GM23338 (cell line): ENCODE measurements at regions not wholly inside any gene's neighbourhood (a gene's known extent, or its start where the extent isn't known, plus 50 kb on each side); places are given as distances from the start of the nearest gene placed in this dataset.

ENCODE experiments used
- CREB1 ChIP-seq: fragments of 250-450 bp; sonication (Bioruptor Pico); IDR thresholded peaks from 2 replicates; pipeline ENCODE4 v1.5.0; 2020; ENCODE audit warnings: low read depth, mild to moderate bottlenecking, moderate library complexity
- EZH2 ChIP-seq: fragments of 200-600 bp; sonication (generic); IDR thresholded peaks from one replicate; pipeline ENCODE4 v1.8.0; 2017; ENCODE audit warnings: antibody characterized with exemption, mild to moderate bottlenecking, low read depth; ENCODE audit not compliant: unreplicated experiment
- EZH2phosphoT487 ChIP-seq: fragments of 200-600 bp; sonication (generic); IDR thresholded peaks from one replicate; pipeline ENCODE4 v1.8.1; 2018; ENCODE audit warnings: antibody characterized with exemption; ENCODE audit not compliant: unreplicated experiment
- JUNB ChIP-seq: IDR thresholded peaks from one replicate; pipeline ENCODE4 v1.6.1; 2016; ENCODE audit warnings: antibody characterized with exemption; ENCODE audit not compliant: unreplicated experiment
- POLR2AphosphoS5 ChIP-seq: IDR thresholded peaks from 2 replicates; pipeline ENCODE4 v1.6.1; 2016; ENCODE audit warnings: antibody characterized with exemption, low read depth
- STAT1 ChIP-seq: IDR thresholded peaks from one replicate; pipeline ENCODE4 v1.6.1; 2016; ENCODE audit warnings: antibody characterized with exemption; ENCODE audit not compliant: unreplicated experiment
- TF ChIP-seq, protein P1 (sequence below), 2 experiments: fragments of 200-600 bp in 1 of 2; sonication (generic) in 1 of 2; conservative IDR thresholded peaks; 2 replicates each; pipeline versions ENCODE4 v1.5.1 to v1.6.1; 2016 to 2017; ENCODE audit warnings: antibody characterized with exemption in 2 of 2, low read depth in 2 of 2, mild to moderate bottlenecking in 2 of 2, moderate library complexity in 1 of 2
- TF ChIP-seq, protein P2 (sequence below): IDR thresholded peaks from 2 replicates; pipeline ENCODE4 v1.6.1; 2016; ENCODE audit warnings: antibody characterized with exemption
- TF ChIP-seq, protein P3 (sequence below): IDR thresholded peaks from one replicate; pipeline ENCODE4 v1.6.1; 2018; ENCODE audit warnings: antibody characterized with exemption; ENCODE audit not compliant: unreplicated experiment
- TF ChIP-seq, protein P4 (sequence below): fragments of 250-450 bp; sonication (Bioruptor Pico); IDR thresholded peaks from 2 replicates; pipeline ENCODE4 v1.5.0; 2020; ENCODE audit warnings: mild to moderate bottlenecking, moderate library complexity

DNA sequence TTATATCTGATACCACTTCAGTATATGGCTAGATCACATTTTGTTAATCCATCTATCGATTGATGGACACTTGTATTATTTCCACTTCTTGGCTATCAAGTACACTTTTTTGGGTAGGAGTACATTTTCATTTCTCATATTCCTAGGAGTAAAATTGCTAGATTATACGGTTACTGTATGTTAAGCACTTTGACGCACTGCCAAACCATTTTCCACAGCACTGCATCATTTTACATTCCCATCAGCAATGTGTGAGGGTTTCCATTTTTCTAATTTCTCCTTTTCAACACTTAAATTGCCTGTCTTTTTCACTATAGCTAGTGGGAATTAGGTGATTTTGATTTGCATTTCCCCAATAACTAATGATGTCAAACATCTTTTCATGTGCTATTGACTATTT, 179.3 kb upstream of the B3GAT1 start:
- no peak for TF ChIP-seq POLR2AphosphoS5
- TF ChIP-seq, protein P1, sequence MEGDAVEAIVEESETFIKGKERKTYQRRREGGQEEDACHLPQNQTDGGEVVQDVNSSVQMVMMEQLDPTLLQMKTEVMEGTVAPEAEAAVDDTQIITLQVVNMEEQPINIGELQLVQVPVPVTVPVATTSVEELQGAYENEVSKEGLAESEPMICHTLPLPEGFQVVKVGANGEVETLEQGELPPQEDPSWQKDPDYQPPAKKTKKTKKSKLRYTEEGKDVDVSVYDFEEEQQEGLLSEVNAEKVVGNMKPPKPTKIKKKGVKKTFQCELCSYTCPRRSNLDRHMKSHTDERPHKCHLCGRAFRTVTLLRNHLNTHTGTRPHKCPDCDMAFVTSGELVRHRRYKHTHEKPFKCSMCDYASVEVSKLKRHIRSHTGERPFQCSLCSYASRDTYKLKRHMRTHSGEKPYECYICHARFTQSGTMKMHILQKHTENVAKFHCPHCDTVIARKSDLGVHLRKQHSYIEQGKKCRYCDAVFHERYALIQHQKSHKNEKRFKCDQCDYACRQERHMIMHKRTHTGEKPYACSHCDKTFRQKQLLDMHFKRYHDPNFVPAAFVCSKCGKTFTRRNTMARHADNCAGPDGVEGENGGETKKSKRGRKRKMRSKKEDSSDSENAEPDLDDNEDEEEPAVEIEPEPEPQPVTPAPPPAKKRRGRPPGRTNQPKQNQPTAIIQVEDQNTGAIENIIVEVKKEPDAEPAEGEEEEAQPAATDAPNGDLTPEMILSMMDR (conservative IDR thresholded peaks at IDR 0.05; ENCODE audit: low read depth in 2 of 2) = no peak
- no peak for TF ChIP-seq EZH2
- no peak for TF ChIP-seq JUNB
- no peak for TF ChIP-seq CREB1 (CRISPR knock-in tag)
- TF ChIP-seq EZH2phosphoT487 = no peak
- no peak for TF ChIP-seq STAT1
- TF ChIP-seq, protein P2, sequence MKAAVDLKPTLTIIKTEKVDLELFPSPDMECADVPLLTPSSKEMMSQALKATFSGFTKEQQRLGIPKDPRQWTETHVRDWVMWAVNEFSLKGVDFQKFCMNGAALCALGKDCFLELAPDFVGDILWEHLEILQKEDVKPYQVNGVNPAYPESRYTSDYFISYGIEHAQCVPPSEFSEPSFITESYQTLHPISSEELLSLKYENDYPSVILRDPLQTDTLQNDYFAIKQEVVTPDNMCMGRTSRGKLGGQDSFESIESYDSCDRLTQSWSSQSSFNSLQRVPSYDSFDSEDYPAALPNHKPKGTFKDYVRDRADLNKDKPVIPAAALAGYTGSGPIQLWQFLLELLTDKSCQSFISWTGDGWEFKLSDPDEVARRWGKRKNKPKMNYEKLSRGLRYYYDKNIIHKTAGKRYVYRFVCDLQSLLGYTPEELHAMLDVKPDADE = no peak
- TF ChIP-seq, protein P3, sequence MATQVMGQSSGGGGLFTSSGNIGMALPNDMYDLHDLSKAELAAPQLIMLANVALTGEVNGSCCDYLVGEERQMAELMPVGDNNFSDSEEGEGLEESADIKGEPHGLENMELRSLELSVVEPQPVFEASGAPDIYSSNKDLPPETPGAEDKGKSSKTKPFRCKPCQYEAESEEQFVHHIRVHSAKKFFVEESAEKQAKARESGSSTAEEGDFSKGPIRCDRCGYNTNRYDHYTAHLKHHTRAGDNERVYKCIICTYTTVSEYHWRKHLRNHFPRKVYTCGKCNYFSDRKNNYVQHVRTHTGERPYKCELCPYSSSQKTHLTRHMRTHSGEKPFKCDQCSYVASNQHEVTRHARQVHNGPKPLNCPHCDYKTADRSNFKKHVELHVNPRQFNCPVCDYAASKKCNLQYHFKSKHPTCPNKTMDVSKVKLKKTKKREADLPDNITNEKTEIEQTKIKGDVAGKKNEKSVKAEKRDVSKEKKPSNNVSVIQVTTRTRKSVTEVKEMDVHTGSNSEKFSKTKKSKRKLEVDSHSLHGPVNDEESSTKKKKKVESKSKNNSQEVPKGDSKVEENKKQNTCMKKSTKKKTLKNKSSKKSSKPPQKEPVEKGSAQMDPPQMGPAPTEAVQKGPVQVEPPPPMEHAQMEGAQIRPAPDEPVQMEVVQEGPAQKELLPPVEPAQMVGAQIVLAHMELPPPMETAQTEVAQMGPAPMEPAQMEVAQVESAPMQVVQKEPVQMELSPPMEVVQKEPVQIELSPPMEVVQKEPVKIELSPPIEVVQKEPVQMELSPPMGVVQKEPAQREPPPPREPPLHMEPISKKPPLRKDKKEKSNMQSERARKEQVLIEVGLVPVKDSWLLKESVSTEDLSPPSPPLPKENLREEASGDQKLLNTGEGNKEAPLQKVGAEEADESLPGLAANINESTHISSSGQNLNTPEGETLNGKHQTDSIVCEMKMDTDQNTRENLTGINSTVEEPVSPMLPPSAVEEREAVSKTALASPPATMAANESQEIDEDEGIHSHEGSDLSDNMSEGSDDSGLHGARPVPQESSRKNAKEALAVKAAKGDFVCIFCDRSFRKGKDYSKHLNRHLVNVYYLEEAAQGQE = no peak
- TF ChIP-seq, protein P4, sequence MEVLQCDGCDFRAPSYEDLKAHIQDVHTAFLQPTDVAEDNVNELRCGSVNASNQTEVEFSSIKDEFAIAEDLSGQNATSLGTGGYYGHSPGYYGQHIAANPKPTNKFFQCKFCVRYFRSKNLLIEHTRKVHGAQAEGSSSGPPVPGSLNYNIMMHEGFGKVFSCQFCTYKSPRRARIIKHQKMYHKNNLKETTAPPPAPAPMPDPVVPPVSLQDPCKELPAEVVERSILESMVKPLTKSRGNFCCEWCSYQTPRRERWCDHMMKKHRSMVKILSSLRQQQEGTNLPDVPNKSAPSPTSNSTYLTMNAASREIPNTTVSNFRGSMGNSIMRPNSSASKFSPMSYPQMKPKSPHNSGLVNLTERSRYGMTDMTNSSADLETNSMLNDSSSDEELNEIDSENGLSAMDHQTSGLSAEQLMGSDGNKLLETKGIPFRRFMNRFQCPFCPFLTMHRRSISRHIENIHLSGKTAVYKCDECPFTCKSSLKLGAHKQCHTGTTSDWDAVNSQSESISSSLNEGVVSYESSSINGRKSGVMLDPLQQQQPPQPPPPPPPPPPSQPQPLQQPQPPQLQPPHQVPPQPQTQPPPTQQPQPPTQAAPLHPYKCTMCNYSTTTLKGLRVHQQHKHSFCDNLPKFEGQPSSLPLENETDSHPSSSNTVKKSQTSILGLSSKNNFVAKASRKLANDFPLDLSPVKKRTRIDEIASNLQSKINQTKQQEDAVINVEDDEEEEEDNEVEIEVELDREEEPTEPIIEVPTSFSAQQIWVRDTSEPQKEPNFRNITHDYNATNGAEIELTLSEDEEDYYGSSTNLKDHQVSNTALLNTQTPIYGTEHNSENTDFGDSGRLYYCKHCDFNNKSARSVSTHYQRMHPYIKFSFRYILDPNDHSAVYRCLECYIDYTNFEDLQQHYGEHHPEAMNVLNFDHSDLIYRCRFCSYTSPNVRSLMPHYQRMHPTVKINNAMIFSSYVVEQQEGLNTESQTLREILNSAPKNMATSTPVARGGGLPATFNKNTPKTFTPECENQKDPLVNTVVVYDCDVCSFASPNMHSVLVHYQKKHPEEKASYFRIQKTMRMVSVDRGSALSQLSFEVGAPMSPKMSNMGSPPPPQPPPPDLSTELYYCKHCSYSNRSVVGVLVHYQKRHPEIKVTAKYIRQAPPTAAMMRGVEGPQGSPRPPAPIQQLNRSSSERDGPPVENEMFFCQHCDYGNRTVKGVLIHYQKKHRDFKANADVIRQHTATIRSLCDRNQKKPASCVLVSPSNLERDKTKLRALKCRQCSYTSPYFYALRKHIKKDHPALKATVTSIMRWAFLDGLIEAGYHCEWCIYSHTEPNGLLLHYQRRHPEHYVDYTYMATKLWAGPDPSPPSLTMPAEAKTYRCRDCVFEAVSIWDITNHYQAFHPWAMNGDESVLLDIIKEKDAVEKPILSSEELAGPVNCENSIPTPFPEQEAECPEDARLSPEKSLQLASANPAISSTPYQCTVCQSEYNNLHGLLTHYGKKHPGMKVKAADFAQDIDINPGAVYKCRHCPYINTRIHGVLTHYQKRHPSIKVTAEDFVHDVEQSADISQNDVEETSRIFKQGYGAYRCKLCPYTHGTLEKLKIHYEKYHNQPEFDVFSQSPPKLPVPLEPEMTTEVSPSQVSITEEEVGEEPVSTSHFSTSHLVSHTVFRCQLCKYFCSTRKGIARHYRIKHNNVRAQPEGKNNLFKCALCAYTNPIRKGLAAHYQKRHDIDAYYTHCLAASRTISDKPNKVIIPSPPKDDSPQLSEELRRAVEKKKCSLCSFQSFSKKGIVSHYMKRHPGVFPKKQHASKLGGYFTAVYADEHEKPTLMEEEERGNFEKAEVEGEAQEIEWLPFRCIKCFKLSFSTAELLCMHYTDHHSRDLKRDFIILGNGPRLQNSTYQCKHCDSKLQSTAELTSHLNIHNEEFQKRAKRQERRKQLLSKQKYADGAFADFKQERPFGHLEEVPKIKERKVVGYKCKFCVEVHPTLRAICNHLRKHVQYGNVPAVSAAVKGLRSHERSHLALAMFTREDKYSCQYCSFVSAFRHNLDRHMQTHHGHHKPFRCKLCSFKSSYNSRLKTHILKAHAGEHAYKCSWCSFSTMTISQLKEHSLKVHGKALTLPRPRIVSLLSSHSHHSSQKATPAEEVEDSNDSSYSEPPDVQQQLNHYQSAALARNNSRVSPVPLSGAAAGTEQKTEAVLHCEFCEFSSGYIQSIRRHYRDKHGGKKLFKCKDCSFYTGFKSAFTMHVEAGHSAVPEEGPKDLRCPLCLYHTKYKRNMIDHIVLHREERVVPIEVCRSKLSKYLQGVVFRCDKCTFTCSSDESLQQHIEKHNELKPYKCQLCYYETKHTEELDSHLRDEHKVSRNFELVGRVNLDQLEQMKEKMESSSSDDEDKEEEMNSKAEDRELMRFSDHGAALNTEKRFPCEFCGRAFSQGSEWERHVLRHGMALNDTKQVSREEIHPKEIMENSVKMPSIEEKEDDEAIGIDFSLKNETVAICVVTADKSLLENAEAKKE (CRISPR knock-in tag) = no peak
